Upper lobe of left lung (tissue), 4 donors: ENCODE measurements at regions not wholly inside any gene's neighbourhood (a gene's known extent, or its start where the extent isn't known, plus 50 kb on each side); places are given as distances from the start of the nearest gene placed in this dataset.

Experiments used
- EP300 ChIP-seq, 4 donors: sonication (generic); formaldehyde crosslinking; IDR thresholded peaks; one replicate each; pipeline ENCODE4 v1.5.1; 2017; ENCODE audit warnings: antibody characterized with exemption in 4 of 4, control low read depth in 2 of 4
- POLR2A ChIP-seq, 4 donors: fragments of 450-650 bp; IDR thresholded peaks; one replicate each; pipeline ENCODE4 v1.5.1; 2016 to 2017; ENCODE audit warnings: antibody characterized with exemption in 4 of 4, mild to moderate bottlenecking in 2 of 4
- POLR2AphosphoS5 ChIP-seq, 2 donors: sonication (generic); formaldehyde crosslinking; IDR thresholded peaks; one replicate each; pipeline ENCODE4 v1.5.1; 2017; ENCODE audit warnings: antibody characterized with exemption in 2 of 2
- TF ChIP-seq, protein P1 (sequence below), 6 experiments: fragments of 450-650 bp in 4 of 6; fragments of 200-600 bp in 2 of 6; sonication (generic) in 2 of 6; IDR thresholded peaks; one replicate each; pipeline ENCODE4 v1.5.1; 2016 to 2019; ENCODE audit warnings: antibody characterized with exemption in 6 of 6

DNA sequence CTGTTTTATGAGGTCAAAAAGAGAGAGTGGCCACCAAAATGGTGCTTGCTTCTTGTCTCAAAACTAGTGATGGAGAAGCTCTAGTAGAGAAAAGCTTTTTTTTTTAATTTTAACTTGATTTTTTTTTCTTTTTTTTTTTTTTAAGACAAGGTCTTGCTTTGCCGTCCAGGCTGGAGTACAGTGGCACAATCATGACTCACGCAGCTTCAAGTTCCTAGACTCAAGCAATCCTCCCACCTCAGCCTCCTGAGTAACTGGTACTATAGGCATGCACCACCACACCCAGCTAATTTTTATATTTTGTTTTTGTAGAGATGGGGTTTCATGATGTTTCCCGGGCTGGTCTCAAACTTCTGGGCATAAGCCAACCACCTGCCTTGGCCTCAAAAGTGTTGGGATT, 279.0 kb downstream of the TBC1D4 start:
- TF ChIP-seq, protein P1, sequence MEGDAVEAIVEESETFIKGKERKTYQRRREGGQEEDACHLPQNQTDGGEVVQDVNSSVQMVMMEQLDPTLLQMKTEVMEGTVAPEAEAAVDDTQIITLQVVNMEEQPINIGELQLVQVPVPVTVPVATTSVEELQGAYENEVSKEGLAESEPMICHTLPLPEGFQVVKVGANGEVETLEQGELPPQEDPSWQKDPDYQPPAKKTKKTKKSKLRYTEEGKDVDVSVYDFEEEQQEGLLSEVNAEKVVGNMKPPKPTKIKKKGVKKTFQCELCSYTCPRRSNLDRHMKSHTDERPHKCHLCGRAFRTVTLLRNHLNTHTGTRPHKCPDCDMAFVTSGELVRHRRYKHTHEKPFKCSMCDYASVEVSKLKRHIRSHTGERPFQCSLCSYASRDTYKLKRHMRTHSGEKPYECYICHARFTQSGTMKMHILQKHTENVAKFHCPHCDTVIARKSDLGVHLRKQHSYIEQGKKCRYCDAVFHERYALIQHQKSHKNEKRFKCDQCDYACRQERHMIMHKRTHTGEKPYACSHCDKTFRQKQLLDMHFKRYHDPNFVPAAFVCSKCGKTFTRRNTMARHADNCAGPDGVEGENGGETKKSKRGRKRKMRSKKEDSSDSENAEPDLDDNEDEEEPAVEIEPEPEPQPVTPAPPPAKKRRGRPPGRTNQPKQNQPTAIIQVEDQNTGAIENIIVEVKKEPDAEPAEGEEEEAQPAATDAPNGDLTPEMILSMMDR (IDR thresholded peaks at IDR 0.05) = no peak
- TF ChIP-seq POLR2AphosphoS5 (IDR thresholded peaks at IDR 0.05) (no peak), EP300 (IDR thresholded peaks at IDR 0.05) (no peak), POLR2A (IDR thresholded peaks at IDR 0.05) (no peak)
